B cell (primary cell): ENCODE measurements at regions not wholly inside any gene's neighbourhood (a gene's known extent, or its start where the extent isn't known, plus 50 kb on each side); places are given as distances from the start of the nearest gene placed in this dataset.

ENCODE experiments used
- CTCF ChIP-seq: fragments of 200-600 bp; IDR thresholded peaks from one replicate; pipeline ENCODE4 v1.8.0; 2022; ENCODE audit warnings: antibody characterized with exemption, mild to moderate bottlenecking
- EZH2 ChIP-seq: IDR thresholded peaks from 2 replicates; pipeline ENCODE4 v1.6.1; 2012; ENCODE audit warnings: borderline replicate concordance, low read depth, mild to moderate bottlenecking, moderate library complexity, low read length; ENCODE audit not compliant: insufficient read depth, poor library complexity, severe bottlenecking

- no peak for TF ChIP-seq CTCF
- TF ChIP-seq EZH2: no peak
These were observed 219.8 kb upstream of the SMIM30 start for GRCh38 chr7:113338071-113338696.
